H1 (cell line): ENCODE measurements at regions not wholly inside any gene's neighbourhood (a gene's known extent, or its start where the extent isn't known, plus 50 kb on each side); places are given as distances from the start of the nearest gene placed in this dataset.
A peak's percentile ranks its signal among the peaks of the same experiment; 100 is the strongest.
"Not testable (repeated sequence)": the region's sequence is repeated elsewhere in the genome, so short reads cannot be mapped to it uniquely, and the experiment has no call there.

Experiments used
- CTCF ChIA-PET: fragments of 300-600 bp; sonication (Branson Sonifier 250); formaldehyde crosslinking; loops from one replicate; lab custom pipeline; 2021; ENCODE audit not compliant: partially characterized antibody; lab: Charles Lee
- POLR2A ChIA-PET: fragments of 300-600 bp; sonication (Branson Sonifier 250); formaldehyde crosslinking; loops from one replicate; lab custom pipeline; 2021; ENCODE audit warnings: inconsistent platforms; ENCODE audit not compliant: partially characterized antibody; lab: Charles Lee
- DNase-seq, 2 experiments: peaks; one replicate each; pipeline versions ENCODE4 v3.0.0 to v3.0.0-alpha.2; 2010 to 2022; ENCODE audit warnings: low spot score in 2 of 2, low read depth in 1 of 2, mixed read lengths in 1 of 2
- FAIRE-seq: peaks from 2 replicates; lab custom pipeline; 2011; peaks lifted over from hg19 to GRCh38; lab: Jason Lieb, UNC
- H2AFZ ChIP-seq: 2 replicates; pipeline ENCODE4 v1.8.1; 2012; ENCODE audit warnings: low read length, inconsistent platforms
- H2AK5ac ChIP-seq: 2 replicates; pipeline ENCODE4 v1.6.1; 2013; ENCODE audit warnings: low read depth, low read length
- H2BK120ac ChIP-seq: replicated peaks from 2 replicates; pipeline ENCODE3; 2013; ENCODE audit warnings: low read depth, low read length, inconsistent platforms
- H2BK12ac ChIP-seq: 2 replicates; pipeline ENCODE4 v1.6.1; 2013; ENCODE audit warnings: low read depth, low read length
- H2BK15ac ChIP-seq: 2 replicates; pipeline ENCODE4 v1.6.1; 2013; ENCODE audit warnings: low read length
- H2BK20ac ChIP-seq: 2 replicates; pipeline ENCODE4 v1.6.1; 2013; ENCODE audit warnings: low read length
- H2BK5ac ChIP-seq: 2 replicates; pipeline ENCODE4 v1.6.1; 2013; ENCODE audit warnings: low read depth, low read length
- H3K14ac ChIP-seq: 2 replicates; pipeline ENCODE4 v1.6.1; 2013; ENCODE audit warnings: inconsistent platforms; ENCODE audit not compliant: insufficient read length
- H3K18ac ChIP-seq: 2 replicates; pipeline ENCODE4 v1.6.1; 2013; ENCODE audit warnings: low read length; ENCODE audit errors: extremely low read depth
- H3K23ac ChIP-seq: 2 replicates; pipeline ENCODE4 v1.6.1; 2013; ENCODE audit warnings: inconsistent platforms; ENCODE audit not compliant: insufficient read length
- H3K23me2 ChIP-seq: 2 replicates; pipeline ENCODE4 v1.6.1; 2013; ENCODE audit warnings: low read depth, low read length
- H3K27ac ChIP-seq: 2 replicates; pipeline ENCODE4 v1.6.1; 2011; ENCODE audit warnings: low read depth, low read length, inconsistent platforms
- H3K27me3 ChIP-seq, 4 experiments: replicated peaks in 1 of 4; 1 replicate in 1 of 4; 2 replicates in 3 of 4; pipeline versions ENCODE4 v1.6.1 to v1.8.1; 2011 to 2013; ENCODE audit warnings: low read length in 3 of 4, mild to moderate bottlenecking in 3 of 4, inconsistent platforms in 2 of 4, mixed read lengths in 2 of 4, moderate library complexity in 1 of 4; ENCODE audit not compliant: control insufficient read depth in 3 of 4, insufficient read depth in 3 of 4; ENCODE audit errors: extremely low read depth in 1 of 4
- H3K36me3 ChIP-seq, 4 experiments: 2 replicates each; pipeline versions ENCODE4 v1.6.1 to v1.8.1; 2011 to 2013; ENCODE audit warnings: mild to moderate bottlenecking in 4 of 4, low read length in 3 of 4, moderate library complexity in 2 of 4, control low read depth in 1 of 4, inconsistent platforms in 1 of 4; ENCODE audit not compliant: insufficient read depth in 4 of 4, control insufficient read depth in 2 of 4
- H3K4ac ChIP-seq: replicated peaks from 2 replicates; pipeline ENCODE3; 2013; ENCODE audit warnings: low read length, low read depth, mixed read lengths, inconsistent platforms; ENCODE audit not compliant: insufficient read length
- H3K4me1 ChIP-seq, 4 experiments: replicated peaks in 1 of 4; 1 replicate in 1 of 4; 2 replicates in 3 of 4; pipeline versions ENCODE4 v1.6.1 to v1.8.1; 2011 to 2013; ENCODE audit warnings: low read length in 3 of 4, inconsistent platforms in 2 of 4, mixed read lengths in 1 of 4; ENCODE audit not compliant: insufficient read depth in 4 of 4, control insufficient read depth in 3 of 4
- H3K4me2 ChIP-seq, 2 experiments: 2 replicates each; pipeline versions ENCODE4 v1.6.1 to v1.8.1; 2011 to 2013; ENCODE audit warnings: low read depth in 2 of 2, low read length in 2 of 2, control low read depth in 1 of 2, inconsistent platforms in 1 of 2, mild to moderate bottlenecking in 1 of 2; ENCODE audit not compliant: insufficient read depth in 1 of 2
- H3K4me3 ChIP-seq, 4 experiments: fragments of 200-600, 300-600 bp in 1 of 4; sonication (generic), shearing (Covaris generic), sonication (Bioruptor Twin) in 1 of 4; 2 replicates each; pipeline versions ENCODE4 v1.5.1 to v1.8.1; 2011 to 2016; ENCODE audit warnings: low read length in 4 of 4, low read depth in 3 of 4, control low read depth in 2 of 4, inconsistent platforms in 2 of 4, mild to moderate bottlenecking in 2 of 4, mixed read lengths in 1 of 4, moderate library complexity in 1 of 4; ENCODE audit not compliant: insufficient read depth in 2 of 4; ENCODE audit errors: extremely low read depth in 1 of 4
- H3K56ac ChIP-seq: replicated peaks from 2 replicates; pipeline ENCODE3; 2013; ENCODE audit warnings: low read depth, mild to moderate bottlenecking, mixed read lengths, low read length, inconsistent platforms; ENCODE audit not compliant: insufficient read length
- H3K79me1 ChIP-seq: 2 replicates; pipeline ENCODE4 v1.6.1; 2013; ENCODE audit warnings: low read depth, low read length, control low read depth
- H3K79me2 ChIP-seq, 2 experiments: 2 replicates each; pipeline versions ENCODE4 v1.6.1 to v1.8.1; 2012 to 2013; ENCODE audit warnings: low read length in 2 of 2, mild to moderate bottlenecking in 2 of 2, inconsistent platforms in 1 of 2; ENCODE audit not compliant: insufficient read depth in 2 of 2, control insufficient read depth in 1 of 2
- H3K9ac ChIP-seq, 4 experiments: replicated peaks in 1 of 4; 1 replicate in 1 of 4; 2 replicates in 3 of 4; pipeline versions ENCODE4 v1.6.1 to v1.8.1; 2011 to 2013; ENCODE audit warnings: low read depth in 3 of 4, low read length in 3 of 4, control low read depth in 2 of 4, mild to moderate bottlenecking in 2 of 4, moderate library complexity in 2 of 4, inconsistent platforms in 1 of 4; ENCODE audit errors: extremely low read depth in 1 of 4
- H3K9me3 ChIP-seq, 2 experiments: 2 replicates each; pipeline versions ENCODE4 v1.6.1 to v1.8.1; 2012 to 2013; ENCODE audit warnings: mild to moderate bottlenecking in 2 of 2, moderate library complexity in 2 of 2, control low read depth in 1 of 2, inconsistent platforms in 1 of 2, low read depth in 1 of 2, low read length in 1 of 2, mixed read lengths in 1 of 2; ENCODE audit not compliant: insufficient read depth in 2 of 2
- H4K20me1 ChIP-seq, 2 experiments: replicated peaks in 1 of 2; 2 replicates each; pipeline versions ENCODE3 to v1.8.1; 2011 to 2013; ENCODE audit warnings: inconsistent platforms in 2 of 2, low read length in 2 of 2, mild to moderate bottlenecking in 1 of 2; ENCODE audit not compliant: insufficient read depth in 2 of 2, control insufficient read depth in 1 of 2
- H4K5ac ChIP-seq: 2 replicates; pipeline ENCODE4 v1.6.1; 2013; ENCODE audit warnings: low read length, low read depth, mixed read lengths, inconsistent platforms; ENCODE audit not compliant: insufficient read length
- H4K8ac ChIP-seq: 2 replicates; pipeline ENCODE4 v1.8.0; 2013; ENCODE audit warnings: mild to moderate bottlenecking, moderate library complexity, low read length, inconsistent platforms; ENCODE audit not compliant: insufficient read depth; ENCODE audit errors: extremely low read depth
- H4K91ac ChIP-seq: replicated peaks from 2 replicates; pipeline ENCODE3; 2013; ENCODE audit warnings: low read length, mixed read lengths, inconsistent platforms; ENCODE audit not compliant: insufficient read length
- WGBS, 2 experiments: shearing (Covaris generic) in 1 of 2; methylation state at CpG; one replicate each; pipeline versions ENCODE4 v1.1.6 to v1.1.7; 2013 to 2015; ENCODE audit warnings: low lambda C conversion rate in 2 of 2, mixed read lengths in 2 of 2, inconsistent platforms in 1 of 2, low coverage in 1 of 2, missing lambda C conversion rate in 1 of 2; ENCODE audit not compliant: insufficient replicate concordance in 2 of 2, insufficient coverage in 1 of 2, insufficient read length in 1 of 2; ENCODE audit errors: extremely low coverage in 1 of 2, missing lambda C conversion rate in 1 of 2; 5-methylcytosine and 5-hydroxymethylcytosine counted together

- H2BK12ac ChIP-seq, H2BK20ac ChIP-seq, H3K27ac ChIP-seq, H3K79me2 ChIP-seq, H2BK15ac ChIP-seq, H2BK120ac ChIP-seq, H3K14ac ChIP-seq, H3K23me2 ChIP-seq, H3K23ac ChIP-seq, H2AK5ac ChIP-seq, H3K56ac ChIP-seq, H4K8ac ChIP-seq, H3K4me1 ChIP-seq, H3K4ac ChIP-seq, H3K27me3 ChIP-seq, H3K18ac ChIP-seq, H2BK5ac ChIP-seq, H4K5ac ChIP-seq, H4K91ac ChIP-seq, H3K79me1 ChIP-seq, H3K4me3 ChIP-seq, H4K20me1 ChIP-seq, H3K9ac ChIP-seq, POLR2A ChIA-PET, H3K36me3 ChIP-seq, DNase-seq, H3K4me2 ChIP-seq, H3K9me3 ChIP-seq, H2AFZ ChIP-seq: not testable (repeated sequence)
- WGBS, 2 experiments, result 85% methylated on average over 2 of the region's 4 CpGs; no CpG with 5 or more reads in 1 of the 2 experiments
- peak; percentile 69 for FAIRE-seq
- CTCF ChIA-PET, result interaction anchor here (0.6 kb wide), 1 partner anchor 99 kb away, joined by 6 read pairs; no protein-coding TSS in a partner anchor
Observed at GRCh38 chr4:120200573-120201110, 134.0 kb upstream of the MAD2L1 start.
